Retinal pigment epithelial cell (primary cell): ENCODE measurements at regions not wholly inside any gene's neighbourhood (a gene's known extent, or its start where the extent isn't known, plus 50 kb on each side); places are given as distances from the start of the nearest gene placed in this dataset.
A peak's percentile ranks its signal among the peaks of the same experiment; 100 is the strongest.
"Not testable (repeated sequence)": the region's sequence is repeated elsewhere in the genome, so short reads cannot be mapped to it uniquely, and the experiment has no call there.

Experiments used
- DNase-seq: peaks from one replicate; pipeline ENCODE4 v3.0.0-alpha.2; 2010; ENCODE audit warnings: low read depth
- H3K4me3 ChIP-seq: 2 replicates; pipeline ENCODE4 v1.5.1; 2011; ENCODE audit warnings: mild to moderate bottlenecking, low read length, control low read depth, moderate library complexity
- TF ChIP-seq, protein P1 (sequence below): conservative IDR thresholded peaks from 2 replicates; pipeline ENCODE4 v1.5.1; 2011; ENCODE audit warnings: low read depth, low read length, control low read depth, inconsistent platforms

DNA sequence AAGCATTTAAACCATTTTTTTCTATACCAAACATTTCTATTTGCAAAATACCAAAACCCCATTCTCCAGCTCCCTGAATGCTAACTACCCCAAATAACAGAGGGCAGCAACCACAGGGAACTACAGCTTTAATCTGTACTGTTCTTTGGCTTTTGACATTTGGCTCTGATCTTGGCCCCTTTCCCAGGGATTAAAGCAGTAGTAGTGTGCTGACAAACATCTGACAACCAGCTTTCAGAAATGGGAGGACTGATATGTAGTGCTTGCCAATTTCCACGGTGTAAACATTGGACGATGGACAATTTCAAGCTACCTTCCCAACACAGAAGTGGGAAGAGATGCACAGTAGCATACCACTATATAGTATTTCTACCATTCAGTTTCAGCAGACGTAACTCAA, 88.4 kb upstream of the TEAD1 start:
- TF ChIP-seq, protein P1, sequence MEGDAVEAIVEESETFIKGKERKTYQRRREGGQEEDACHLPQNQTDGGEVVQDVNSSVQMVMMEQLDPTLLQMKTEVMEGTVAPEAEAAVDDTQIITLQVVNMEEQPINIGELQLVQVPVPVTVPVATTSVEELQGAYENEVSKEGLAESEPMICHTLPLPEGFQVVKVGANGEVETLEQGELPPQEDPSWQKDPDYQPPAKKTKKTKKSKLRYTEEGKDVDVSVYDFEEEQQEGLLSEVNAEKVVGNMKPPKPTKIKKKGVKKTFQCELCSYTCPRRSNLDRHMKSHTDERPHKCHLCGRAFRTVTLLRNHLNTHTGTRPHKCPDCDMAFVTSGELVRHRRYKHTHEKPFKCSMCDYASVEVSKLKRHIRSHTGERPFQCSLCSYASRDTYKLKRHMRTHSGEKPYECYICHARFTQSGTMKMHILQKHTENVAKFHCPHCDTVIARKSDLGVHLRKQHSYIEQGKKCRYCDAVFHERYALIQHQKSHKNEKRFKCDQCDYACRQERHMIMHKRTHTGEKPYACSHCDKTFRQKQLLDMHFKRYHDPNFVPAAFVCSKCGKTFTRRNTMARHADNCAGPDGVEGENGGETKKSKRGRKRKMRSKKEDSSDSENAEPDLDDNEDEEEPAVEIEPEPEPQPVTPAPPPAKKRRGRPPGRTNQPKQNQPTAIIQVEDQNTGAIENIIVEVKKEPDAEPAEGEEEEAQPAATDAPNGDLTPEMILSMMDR = no peak
- DNase-seq = no peak
- H3K4me3 ChIP-seq = no peak overlapping the region

DNA sequence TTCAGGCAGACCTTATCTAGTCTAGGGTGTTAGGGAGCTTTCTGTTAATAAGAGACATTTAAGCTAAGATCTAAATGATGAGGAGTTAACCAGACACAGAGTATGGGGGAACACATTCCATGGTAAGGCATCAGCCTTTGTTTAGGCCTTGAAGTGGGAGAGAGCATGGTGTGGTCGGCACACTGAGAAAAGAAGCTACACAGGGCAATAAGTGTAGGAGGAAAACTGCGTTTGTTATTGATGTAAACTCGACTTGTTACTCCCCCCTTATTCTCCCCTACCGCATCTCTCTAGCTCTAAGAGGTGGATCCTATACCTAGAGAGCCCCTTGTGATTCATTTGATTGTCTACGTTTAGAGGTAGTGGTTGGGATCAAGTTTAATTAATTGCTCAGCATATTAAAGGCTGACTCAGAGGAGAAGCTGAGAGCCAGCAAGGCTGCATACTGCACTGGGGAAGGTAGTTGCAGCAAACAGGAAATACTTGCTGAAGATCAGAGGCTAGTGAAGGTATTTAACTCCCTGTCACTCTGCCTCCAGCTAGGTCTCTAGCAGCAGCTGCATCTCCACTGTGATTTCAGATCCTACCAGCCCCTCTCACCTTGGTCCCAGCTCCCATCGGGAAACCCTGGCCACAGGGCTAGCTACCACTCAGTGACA, 86.8 kb upstream of the TEAD1 start:
- peak; percentile 43 for DNase-seq

DNA sequence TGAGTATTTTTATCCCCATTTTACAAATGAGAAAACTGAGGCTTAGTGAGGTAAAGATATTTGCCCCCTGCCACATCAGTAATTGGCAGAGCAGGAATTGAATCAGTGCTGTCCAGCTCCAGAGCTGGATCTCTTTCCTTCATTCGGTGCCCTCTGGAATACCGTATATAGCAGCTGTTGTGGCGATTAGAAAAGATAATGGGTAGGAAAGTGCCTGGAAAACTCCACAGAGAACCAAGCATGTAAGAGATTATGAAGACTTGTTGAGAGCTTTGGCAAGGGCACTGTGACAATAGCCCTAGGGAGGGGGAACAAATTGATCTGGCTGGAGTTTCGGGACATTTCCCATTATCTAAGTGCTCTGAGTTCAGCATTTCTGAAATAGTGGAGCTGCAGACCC, 82.5 kb upstream of the TEAD1 start:
- DNase-seq = no peak
- no peak overlapping the region for H3K4me3 ChIP-seq
- TF ChIP-seq, protein P1 = no peak

More for the DNA sequence above, 86.8 kb upstream of the TEAD1 start:
- no peak overlapping the region for H3K4me3 ChIP-seq
- TF ChIP-seq, protein P1 = no peak

DNA sequence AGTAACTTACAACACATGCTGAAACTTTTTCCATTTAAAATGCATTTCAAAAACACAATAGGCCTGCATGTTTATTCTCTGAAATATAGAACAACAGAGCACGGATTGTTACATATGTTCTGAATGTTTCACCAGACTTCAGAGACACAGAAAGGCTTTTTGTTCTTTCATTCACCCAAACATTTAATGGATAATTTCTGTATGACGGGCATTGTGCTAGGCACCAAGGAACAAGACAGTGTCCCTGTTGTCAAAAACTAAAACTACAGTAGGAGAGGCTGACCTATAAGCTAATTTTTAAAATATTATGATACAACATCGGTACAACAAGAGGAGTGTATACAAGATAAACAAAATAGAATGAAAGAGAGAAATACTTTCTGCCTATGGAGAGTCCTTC, 81.9 kb upstream of the TEAD1 start:
- no peak for DNase-seq
- no peak overlapping the region for H3K4me3 ChIP-seq

DNA sequence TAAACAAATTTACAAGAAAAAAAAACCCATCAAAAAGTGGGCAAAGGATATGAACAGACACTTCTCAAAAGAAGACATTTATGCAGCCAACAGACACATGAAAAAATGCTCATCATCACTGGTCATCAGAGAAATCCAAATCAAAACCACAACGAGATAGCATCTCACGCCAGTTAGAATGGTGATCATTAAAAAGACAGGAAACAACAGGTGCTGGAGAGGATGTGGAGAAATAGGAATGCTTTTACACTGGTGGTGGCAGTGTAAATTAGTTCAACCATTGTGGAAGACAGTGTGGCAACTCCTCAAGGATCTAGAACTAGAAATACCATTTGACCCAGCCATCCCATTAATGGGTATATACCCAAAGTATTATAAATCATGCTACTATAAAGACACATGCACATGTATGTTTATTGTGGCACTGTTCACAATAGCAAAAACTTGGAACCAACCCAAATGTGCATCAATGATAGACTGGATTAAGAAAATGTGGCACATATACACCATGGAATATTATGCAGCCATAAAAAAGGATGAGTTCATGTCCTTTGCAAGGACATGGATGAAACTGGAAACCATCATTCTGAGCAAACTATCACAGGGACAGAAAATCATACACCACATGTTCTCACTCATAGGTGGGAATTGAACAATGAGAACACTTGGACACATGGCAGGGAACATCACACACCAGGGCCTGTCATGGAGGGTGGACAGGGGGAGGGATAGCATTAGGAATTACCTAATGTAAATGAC, 79.0 kb upstream of the TEAD1 start:
- H3K4me3 ChIP-seq = not testable (repeated sequence)

More for the DNA sequence above, 81.9 kb upstream of the TEAD1 start:
- TF ChIP-seq, protein P1 = no peak

DNA sequence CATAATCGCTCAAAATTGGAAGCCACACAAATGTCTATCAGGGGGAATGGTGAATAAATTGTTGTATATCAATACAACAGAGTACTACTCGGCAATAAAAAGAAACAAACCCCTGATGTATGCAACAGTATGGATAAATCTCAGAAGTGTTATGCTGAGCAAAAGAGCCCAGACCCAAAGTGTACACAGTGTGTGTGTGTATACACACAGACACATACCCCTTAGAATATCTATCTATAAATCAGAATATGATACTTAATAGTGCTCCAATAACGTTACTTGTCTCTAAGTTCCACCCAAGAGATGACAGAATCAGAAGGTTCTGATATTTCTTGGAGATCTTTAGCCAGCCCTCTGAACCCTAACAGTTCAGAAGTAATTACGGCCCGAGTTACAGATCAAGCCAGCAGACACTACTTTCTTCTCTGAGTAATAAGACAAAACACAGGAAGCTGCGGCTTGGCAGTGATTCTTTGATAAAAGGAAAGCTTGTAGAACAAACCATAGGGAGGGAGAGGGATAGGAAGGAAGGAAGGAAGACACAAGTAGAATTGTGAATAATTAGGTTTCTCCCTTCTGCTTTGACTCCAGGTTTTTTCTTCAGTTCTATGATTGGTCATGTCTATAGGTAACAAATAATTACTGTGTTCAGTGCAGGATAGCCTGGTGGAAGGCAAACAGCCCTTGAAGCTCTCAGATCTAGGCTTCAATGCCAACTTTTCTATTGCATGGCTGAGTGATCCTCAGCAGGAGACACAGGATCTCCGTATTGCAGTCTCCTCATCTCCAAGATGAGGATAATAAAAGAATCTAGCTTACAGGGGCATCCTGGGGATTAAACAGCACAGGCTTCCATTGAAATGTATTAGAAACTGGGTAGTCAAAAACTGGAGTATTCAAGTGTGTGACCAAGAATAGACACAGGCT, 75.6 kb upstream of the TEAD1 start:
- TF ChIP-seq, protein P1 = no peak
- H3K4me3 ChIP-seq = no peak overlapping the region
- no peak for DNase-seq

More for the DNA sequence above, 79.0 kb upstream of the TEAD1 start:
- not testable (repeated sequence) for DNase-seq
